HG03565 (cell line): ENCODE measurements at regions not wholly inside any gene's neighbourhood (a gene's known extent, or its start where the extent isn't known, plus 50 kb on each side); places are given as distances from the start of the nearest gene placed in this dataset.
"Not testable (repeated sequence)": the region's sequence is repeated elsewhere in the genome, so short reads cannot be mapped to it uniquely, and the experiment has no call there.

ENCODE experiments used
- ATAC-seq: cut with Tn5 transposase; IDR thresholded peaks from one replicate; pipeline ENCODE4 v1.9.1; 2021; ENCODE audit warnings: mild to moderate bottlenecking, moderate library complexity; ENCODE audit not compliant: unreplicated experiment

DNA sequence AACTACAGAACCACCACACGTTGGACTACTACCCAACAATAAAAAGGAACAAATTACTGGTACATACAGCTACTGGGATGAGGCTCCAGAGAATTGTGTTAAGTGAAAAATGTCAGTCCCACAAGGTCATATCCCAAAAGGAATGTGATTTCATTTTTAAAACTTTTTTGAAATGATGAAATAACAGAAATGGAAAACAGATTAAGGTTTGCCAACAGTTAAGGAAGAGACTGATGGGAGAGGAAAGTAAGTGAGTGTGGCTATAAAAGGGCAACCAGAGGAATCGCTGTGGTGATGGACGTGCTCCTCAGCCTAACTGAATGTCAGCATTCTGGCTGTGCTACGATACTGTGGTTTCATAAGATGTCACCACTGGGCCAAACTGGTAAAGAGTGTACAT is 512.8 kb downstream of the UQCRFS1 start:
- ATAC-seq = no peak

- no peak for ATAC-seq
Measured at GRCh38 chr19:28697308-28697707, 515.6 kb downstream of the UQCRFS1 start.

DNA sequence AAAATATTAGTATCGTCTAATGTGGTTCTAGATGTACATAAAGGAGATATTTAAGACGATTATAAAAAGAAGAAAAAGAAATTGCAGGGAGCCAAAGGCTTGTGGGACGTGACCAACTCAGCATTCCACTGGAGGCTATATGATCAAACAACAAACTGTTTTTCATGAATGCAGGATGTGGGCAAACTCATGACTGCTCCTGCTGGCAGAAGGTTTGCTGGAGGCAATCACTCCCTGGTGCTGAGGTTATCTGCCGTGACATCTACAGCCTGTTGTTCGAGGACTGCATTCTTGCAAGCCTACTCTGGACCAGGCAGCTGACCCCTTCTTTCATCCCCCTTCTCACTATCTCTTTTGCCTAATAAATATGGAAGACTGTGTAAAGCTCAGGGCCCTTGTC is 518.1 kb downstream of the UQCRFS1 start:
- no peak for ATAC-seq

- ATAC-seq = no peak
Measured at GRCh38 chr19:28691683-28692082, 521.3 kb downstream of the UQCRFS1 start.

DNA sequence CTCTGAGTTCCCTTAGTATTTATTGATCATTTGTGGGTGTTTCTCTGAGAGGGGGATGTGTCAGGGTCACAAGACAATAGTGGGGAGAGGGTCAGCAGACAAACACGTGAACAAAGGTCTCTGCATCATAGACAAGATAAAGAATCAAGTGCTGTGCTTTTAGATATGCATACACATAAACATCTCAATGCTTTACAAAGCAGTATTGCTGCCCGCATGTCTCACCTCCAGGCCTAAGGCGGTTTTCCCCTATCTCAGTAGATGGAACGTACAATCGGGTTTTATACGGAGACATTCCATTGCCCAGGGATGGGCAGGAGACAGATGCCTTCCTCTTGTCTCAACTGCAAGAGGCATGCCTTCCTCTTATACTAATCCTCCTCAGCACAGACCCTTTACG is 523.5 kb downstream of the UQCRFS1 start:
- not testable (repeated sequence) for ATAC-seq

DNA sequence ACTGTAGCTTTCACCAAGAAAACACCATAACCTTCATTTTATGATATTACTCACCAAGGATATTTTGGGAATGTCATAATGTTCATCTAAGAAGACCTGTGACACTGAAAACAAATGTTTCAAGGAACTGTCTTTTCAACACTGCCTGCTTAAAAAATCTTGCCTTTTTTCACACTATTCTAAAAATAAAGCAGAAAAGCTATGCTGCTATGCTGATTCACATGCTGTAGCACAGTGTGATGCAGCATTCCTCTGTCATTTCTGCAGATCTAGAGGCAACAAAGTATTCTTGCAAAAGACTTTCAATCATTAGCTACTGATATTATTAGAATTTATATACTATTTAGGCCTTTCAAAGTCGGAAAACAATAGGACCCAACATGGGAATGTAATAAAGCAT is 525.7 kb downstream of the UQCRFS1 start:
- ATAC-seq = no peak

GRCh38 chr19:28686756-28687155 is 526.2 kb downstream of the UQCRFS1 start:
- no peak for ATAC-seq

- no peak for ATAC-seq
Measured at GRCh38 chr19:28685802-28686201, 527.1 kb downstream of the UQCRFS1 start.

- not testable (repeated sequence) for ATAC-seq
Measured at GRCh38 chr19:28685077-28685476, 527.9 kb downstream of the UQCRFS1 start.

DNA sequence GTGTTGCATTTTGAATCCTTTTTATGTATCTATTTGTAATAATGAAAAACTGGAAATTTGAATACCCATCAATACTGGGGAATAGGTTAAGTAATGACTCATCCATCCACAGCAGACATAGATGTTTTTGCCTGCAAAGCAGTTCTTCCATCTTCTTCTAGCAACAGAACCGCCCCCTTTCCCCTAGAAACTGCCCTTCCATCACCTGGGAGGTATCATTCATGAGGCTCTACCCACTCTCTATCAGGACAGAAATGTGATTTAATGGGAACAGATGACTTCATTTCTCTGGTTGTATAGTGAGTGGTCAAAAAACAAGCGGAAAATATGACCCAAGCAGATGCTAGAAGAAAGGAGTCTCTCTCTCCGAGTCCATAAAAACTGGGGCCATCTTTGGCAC is 532.8 kb downstream of the UQCRFS1 start:
- ATAC-seq = no peak

DNA sequence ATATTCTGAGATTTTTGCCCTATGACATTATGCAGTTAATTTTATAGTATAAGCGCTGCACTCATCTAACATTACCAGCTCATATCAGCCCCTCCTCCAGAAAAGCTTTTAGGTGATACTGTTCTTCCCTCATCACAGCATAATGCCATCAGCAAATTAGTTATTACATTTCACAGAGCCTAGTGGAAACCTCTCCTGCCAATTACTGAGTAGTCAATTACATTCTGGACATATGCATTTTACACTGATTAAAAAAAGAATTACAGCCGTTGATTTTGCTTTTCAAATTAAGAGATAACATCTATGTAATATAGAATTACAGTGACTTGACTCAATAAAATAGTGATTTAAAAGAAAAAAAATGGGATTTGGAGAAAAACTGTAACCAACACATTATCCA is 542.1 kb downstream of the UQCRFS1 start:
- ATAC-seq = no peak

DNA sequence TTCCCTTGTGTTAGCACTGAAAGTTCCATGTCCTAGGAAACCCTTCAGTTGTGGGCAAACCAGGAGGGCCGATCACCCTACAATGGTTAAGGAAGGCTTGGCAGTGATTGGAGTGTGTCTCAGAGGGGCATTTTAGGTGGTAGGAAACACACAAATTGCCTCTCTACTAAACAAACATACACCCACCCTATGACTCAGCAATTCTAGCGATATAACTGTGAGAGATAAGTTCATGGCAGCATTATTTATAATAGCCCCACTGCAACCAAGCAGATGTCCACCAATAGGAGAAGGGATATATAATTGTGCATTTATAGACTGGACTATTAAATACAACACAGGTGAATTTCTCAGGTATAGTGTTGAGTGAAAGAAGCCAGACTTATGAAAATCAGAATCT is 543.1 kb downstream of the UQCRFS1 start:
- ATAC-seq = no peak

GRCh38 chr19:28667348-28667977 is 545.5 kb downstream of the UQCRFS1 start:
- no peak for ATAC-seq

DNA sequence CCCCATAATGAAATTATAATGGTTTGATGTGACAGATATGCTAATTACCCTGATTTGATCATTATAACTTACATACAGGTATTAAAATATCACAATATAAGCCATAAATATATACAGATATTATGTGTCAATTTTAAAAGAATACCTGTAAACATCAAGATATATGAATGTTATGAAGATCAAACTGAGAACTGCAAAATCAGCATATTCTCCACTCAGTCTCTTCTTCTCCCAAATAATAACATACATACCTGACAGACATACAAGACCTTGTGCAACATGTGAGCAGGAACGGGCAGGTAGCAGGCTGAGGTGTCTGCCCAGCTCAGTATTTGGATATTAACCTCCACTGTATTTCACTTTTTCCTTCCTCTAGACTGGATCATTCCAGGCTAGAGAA is 547.2 kb downstream of the UQCRFS1 start:
- ATAC-seq = no peak

- no peak for ATAC-seq
Measured at GRCh38 chr19:28656644-28657043, 556.3 kb downstream of the UQCRFS1 start.

- ATAC-seq = no peak
Measured at GRCh38 chr19:28655054-28655453, 557.9 kb downstream of the UQCRFS1 start.

DNA sequence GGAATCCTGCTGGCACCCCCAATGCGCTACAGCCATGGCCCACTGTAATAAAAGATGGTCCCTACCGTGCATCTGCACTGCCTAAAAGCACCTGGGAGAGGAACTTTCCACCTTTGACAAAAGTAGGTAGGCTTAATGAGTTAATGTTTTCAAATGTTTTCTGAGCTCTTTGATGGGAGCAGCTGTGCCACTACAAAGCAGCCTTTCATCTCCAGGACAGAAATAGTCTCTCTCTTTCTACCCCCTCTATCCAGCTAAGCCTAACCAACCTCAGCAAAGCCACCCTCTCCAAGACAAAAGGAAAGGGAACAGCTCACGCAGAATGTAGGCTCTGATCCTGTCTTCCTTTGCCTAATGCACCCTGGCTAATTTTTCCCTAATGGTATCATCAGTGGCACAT is 560.2 kb downstream of the UQCRFS1 start:
- no peak for ATAC-seq

DNA sequence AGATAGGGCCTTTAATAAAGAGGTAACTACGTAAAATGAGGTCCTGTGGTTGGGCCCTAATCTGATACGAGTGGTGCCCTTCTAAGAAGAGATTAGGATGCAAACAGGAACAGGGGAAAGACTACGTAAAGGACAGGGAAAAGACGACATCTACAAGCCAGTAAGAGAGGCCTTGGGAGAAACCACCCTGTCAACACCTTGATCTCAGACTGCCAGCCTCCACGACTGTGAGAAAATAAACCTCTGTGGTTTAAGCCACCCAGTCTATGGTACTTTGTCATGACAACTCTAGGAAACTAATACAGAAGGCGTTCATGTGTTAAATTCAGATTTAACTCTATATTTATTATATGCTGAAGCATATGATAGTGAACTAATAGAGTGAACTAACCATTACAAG is 566.3 kb downstream of the UQCRFS1 start:
- ATAC-seq = no peak

- ATAC-seq = no peak
Measured at GRCh38 chr19:28644169-28644775, 568.7 kb downstream of the UQCRFS1 start.

GRCh38 chr19:28642787-28643683 is 569.9 kb downstream of the UQCRFS1 start:
- ATAC-seq = no peak

GRCh38 chr19:28641395-28641794 is 571.6 kb downstream of the UQCRFS1 start:
- ATAC-seq = no peak

DNA sequence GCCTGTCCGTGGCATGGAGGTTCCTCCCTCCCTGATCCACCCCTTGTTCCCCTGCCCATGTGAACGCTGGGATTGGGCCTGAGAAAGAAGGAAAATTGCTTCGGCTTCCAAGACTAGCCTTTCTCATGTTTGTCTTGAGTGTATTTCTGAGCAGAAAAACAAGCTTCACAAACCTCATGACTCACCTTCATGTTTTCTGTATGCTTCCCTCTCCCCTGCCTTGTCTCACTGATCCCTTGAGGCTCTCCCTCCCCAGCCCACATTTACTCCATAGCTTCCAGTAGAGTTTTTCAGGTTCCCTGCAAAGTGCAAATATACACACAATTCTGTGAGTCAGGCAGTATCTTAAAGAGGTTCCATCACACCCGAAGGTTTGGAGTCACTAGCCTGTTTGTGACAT is 572.4 kb downstream of the UQCRFS1 start:
- no peak for ATAC-seq
